Fibroblast of peridontal ligament (primary cell): ENCODE measurements at regions not wholly inside any gene's neighbourhood (a gene's known extent, or its start where the extent isn't known, plus 50 kb on each side); places are given as distances from the start of the nearest gene placed in this dataset.
"Not testable (repeated sequence)": the region's sequence is repeated elsewhere in the genome, so short reads cannot be mapped to it uniquely, and the experiment has no call there.

ENCODE experiments used
- DNase-seq: peaks from one replicate; pipeline ENCODE4 v3.0.0-alpha.2; 2010; ENCODE audit errors: extremely low read depth

GRCh38 chr11:33527738-33528137 is 172.9 kb downstream of the C11orf91 start:
- DNase-seq = not testable (repeated sequence)

- DNase-seq = no peak
These were observed 174.8 kb downstream of the C11orf91 start for GRCh38 chr11:33525789-33526188.

- no peak for DNase-seq
These were observed 179.2 kb downstream of the C11orf91 start for GRCh38 chr11:33521384-33521783.

GRCh38 chr11:33520112-33520511 is 180.5 kb downstream of the C11orf91 start:
- no peak for DNase-seq

- DNase-seq = no peak
These were observed 185.3 kb downstream of the C11orf91 start for GRCh38 chr11:33515347-33515746.

GRCh38 chr11:33514079-33514925 is 186.3 kb downstream of the C11orf91 start:
- no peak for DNase-seq

GRCh38 chr11:33509632-33510031 is 191.0 kb downstream of the C11orf91 start:
- DNase-seq = no peak

- DNase-seq = peak; percentile 31
These were observed 192.7 kb downstream of the C11orf91 start for GRCh38 chr11:33507967-33508366.

GRCh38 chr11:33507356-33507755 is 193.3 kb downstream of the C11orf91 start:
- no peak for DNase-seq

- DNase-seq = no peak
These were observed 195.5 kb downstream of the C11orf91 start for GRCh38 chr11:33505093-33505492.

- peak; percentile 71 for DNase-seq
These were observed 199.7 kb downstream of the C11orf91 start for GRCh38 chr11:33500861-33501479.

- DNase-seq = no peak
These were observed 200.3 kb downstream of the C11orf91 start for GRCh38 chr11:33500332-33500731.

- no peak for DNase-seq
These were observed 208.0 kb downstream of the C11orf91 start for GRCh38 chr11:33492596-33492995.

GRCh38 chr11:33490842-33491370 is 209.7 kb downstream of the C11orf91 start:
- peak; percentile 10 for DNase-seq

GRCh38 chr11:33488971-33489370 is 211.7 kb downstream of the C11orf91 start:
- DNase-seq = no peak

- DNase-seq = no peak
These were observed 220.0 kb downstream of the C11orf91 start for GRCh38 chr11:33480626-33481025.

GRCh38 chr11:33479231-33479630 is 221.4 kb downstream of the C11orf91 start:
- DNase-seq = no peak

- no peak for DNase-seq
These were observed 221.0 kb downstream of the HIPK3 start for GRCh38 chr11:33478111-33478573.

GRCh38 chr11:33476945-33477606 is 219.9 kb downstream of the HIPK3 start:
- peak; percentile 32 for DNase-seq

- peak; percentile 68 for DNase-seq
These were observed 218.8 kb downstream of the HIPK3 start for GRCh38 chr11:33475993-33476392.

GRCh38 chr11:33474866-33475265 is 217.7 kb downstream of the HIPK3 start:
- DNase-seq = no peak

- DNase-seq = no peak
These were observed 214.4 kb downstream of the HIPK3 start for GRCh38 chr11:33471541-33471940.
